ENCODE measurements at regions not wholly inside any gene's neighbourhood (a gene's known extent, or its start where the extent isn't known, plus 50 kb on each side); places are given as distances from the start of the nearest gene placed in this dataset.

DNA sequence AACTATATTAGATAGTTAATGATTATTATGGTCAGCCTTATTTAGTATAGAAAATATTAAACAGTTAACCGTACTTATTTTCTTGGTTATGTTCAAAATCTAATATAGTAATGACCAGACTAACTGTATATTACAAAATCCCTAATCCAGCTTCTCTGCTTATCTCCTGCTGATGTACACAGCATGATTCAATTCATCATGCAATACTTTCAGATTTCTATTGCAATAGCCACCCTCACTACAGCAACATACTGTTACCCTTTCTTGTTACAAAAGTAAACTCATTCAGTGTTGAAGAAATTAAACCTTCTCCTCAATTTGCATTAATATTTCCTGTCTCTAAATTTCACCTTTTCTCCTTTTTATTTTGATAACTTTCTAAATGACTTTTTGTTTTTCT lies 1375.0 kb upstream of the NUDT12 start:
- Histone ChIP-seq H3K27me3 (replicated peaks) (no peaks in the 10 kb centered on the region), H3K36me3 (replicated peaks) (no peaks in the 10 kb centered on the region), H3K27ac (no peak overlapping the region), H3K4me3 (ENCODE audit: low read depth, low read length) (no peak overlapping the region)
- in situ Hi-C loops (cut with HindIII; ENCODE audit: low pct_ligation_motif_present, low sequenced_read_pairs) = no loop called here
- TF ChIP-seq, protein P1, sequence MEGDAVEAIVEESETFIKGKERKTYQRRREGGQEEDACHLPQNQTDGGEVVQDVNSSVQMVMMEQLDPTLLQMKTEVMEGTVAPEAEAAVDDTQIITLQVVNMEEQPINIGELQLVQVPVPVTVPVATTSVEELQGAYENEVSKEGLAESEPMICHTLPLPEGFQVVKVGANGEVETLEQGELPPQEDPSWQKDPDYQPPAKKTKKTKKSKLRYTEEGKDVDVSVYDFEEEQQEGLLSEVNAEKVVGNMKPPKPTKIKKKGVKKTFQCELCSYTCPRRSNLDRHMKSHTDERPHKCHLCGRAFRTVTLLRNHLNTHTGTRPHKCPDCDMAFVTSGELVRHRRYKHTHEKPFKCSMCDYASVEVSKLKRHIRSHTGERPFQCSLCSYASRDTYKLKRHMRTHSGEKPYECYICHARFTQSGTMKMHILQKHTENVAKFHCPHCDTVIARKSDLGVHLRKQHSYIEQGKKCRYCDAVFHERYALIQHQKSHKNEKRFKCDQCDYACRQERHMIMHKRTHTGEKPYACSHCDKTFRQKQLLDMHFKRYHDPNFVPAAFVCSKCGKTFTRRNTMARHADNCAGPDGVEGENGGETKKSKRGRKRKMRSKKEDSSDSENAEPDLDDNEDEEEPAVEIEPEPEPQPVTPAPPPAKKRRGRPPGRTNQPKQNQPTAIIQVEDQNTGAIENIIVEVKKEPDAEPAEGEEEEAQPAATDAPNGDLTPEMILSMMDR (IDR thresholded peaks at IDR 0.05; ENCODE audit: low read depth, low read length, missing control alignments) = no peak
- DNase-seq = no peak

DNA sequence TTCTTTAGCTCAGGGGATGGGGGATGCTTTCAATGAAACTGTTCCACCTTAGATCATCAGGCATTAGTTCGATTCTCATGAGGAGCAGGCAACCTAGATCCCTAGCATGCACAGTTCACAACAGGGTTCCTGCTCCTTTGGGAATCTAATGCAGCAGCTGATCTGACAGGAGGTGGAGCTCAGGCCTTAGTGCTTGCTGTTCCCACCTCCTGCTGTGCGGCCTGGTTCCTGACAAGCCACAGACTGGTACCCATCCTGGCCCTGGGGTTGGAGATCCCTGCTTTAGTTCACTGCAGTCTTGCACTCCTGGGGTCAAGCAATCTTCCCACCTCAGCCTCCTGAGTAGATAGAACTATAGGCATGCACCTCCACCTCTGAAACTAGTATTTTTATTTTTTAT lies 1369.8 kb upstream of the NUDT12 start:
- no peak overlapping the region for H3K27ac ChIP-seq
- H3K27me3 ChIP-seq (replicated peaks) = no peaks in the 10 kb centered on the region
- no peak for DNase-seq
- TF ChIP-seq, protein P1 (IDR thresholded peaks at IDR 0.05; ENCODE audit: low read depth, low read length, missing control alignments) = no peak
- in situ Hi-C loops (cut with HindIII; ENCODE audit: low pct_ligation_motif_present, low sequenced_read_pairs) = no loop called here
- H3K36me3 ChIP-seq (replicated peaks) = no peaks in the 10 kb centered on the region
- H3K4me3 ChIP-seq (ENCODE audit: low read depth, low read length) = no peak overlapping the region

DNA sequence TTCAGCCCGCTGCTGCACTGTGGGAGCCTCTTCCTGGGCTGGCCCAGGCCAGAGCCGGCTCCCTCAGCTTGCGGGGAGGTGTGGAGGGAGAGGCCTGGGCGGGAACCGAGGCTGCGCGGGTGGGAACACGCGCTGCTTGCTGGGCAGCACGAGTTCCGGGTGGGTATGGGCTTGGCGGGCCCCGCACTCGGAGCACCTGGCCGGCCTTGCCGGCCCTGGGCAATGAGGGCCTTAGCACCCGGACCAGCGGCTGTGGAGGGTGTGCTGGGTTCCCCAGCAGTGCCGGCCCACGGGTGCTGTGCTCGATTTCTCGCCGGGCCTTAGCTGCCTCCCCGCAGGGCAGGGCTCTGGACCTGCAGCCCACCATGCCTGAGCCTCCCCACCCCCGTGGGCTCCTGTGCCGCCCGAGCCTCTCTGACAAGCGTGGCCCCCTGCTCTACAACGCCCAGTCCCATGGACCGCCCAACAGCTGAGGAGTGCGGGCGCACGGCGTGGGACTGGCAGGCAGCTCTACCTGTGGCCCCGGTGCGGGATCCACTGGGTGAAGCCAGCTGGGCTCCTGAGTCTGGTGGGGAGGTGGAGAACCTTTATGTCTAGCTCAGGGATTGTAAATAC lies 1366.4 kb upstream of the NUDT12 start:
- no peak overlapping the region for H3K4me3 ChIP-seq (ENCODE audit: low read depth, low read length)
- DNase-seq = no peak
- no peaks in the 10 kb centered on the region for H3K27me3 ChIP-seq (replicated peaks)
- TF ChIP-seq, protein P1 (IDR thresholded peaks at IDR 0.05; ENCODE audit: low read depth, low read length, missing control alignments) = no peak
- H3K27ac ChIP-seq = no peak overlapping the region
- H3K36me3 ChIP-seq (replicated peaks) = no peaks in the 10 kb centered on the region
- in situ Hi-C loops (cut with HindIII; ENCODE audit: low pct_ligation_motif_present, low sequenced_read_pairs) = no loop called here

DNA sequence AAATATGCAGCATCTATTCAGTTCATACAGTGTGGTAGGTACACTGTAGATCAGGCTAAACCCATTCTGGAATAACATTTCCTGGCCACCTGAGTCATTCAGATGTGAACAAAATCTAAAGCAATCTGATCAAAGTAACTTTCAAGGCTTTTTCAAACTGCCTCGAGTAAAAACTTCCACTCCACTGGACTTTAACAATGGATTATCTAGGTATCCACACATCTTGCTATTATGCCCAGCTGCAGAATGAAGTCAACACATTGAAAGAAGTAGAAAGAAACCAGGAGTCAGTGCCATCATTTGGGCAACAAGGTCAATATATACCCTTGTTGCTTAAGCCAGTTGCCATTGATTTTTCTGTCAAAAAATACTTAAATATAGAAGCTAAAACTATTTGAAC lies 1352.6 kb upstream of the NUDT12 start:
- in situ Hi-C loops (cut with HindIII; ENCODE audit: low pct_ligation_motif_present, low sequenced_read_pairs) = no loop called here

DNA sequence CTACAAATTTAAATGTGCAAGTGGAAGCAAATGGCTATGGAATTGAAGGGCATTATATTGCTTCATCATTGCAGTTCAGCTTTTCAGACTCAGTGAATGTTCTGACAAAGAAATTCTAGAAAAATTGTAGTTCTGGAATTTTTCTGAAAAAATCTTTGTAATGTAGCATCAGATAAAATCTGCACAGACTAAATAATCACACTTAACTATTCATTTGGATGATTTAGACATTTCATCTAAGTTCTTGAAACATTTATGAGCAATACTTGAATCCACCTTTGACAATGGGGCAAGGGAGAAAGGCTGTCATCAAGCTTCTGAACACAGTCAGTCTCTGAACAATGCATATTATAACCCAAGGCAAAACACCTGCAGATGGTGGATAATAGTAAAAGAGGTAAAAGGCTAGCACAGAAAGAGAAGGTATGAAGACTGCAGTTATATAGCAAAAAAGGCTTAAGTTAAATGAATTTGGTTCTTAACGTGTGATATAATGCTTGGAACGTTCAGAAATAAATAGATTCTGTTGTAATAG lies 1352.0 kb upstream of the NUDT12 start:
- TF ChIP-seq, protein P1 (IDR thresholded peaks at IDR 0.05; ENCODE audit: low read depth, low read length, missing control alignments) = no peak
- H3K27me3 ChIP-seq (replicated peaks) = no peaks in the 10 kb centered on the region
- in situ Hi-C loops (cut with HindIII; ENCODE audit: low pct_ligation_motif_present, low sequenced_read_pairs) = no loop called here
- no peak overlapping the region for H3K4me3 ChIP-seq (ENCODE audit: low read depth, low read length)
- H3K36me3 ChIP-seq (replicated peaks) = no peaks in the 10 kb centered on the region
- no peak overlapping the region for H3K27ac ChIP-seq
- no peak for DNase-seq

More for the DNA sequence above, 1352.6 kb upstream of the NUDT12 start:
- Histone ChIP-seq H3K27me3 (replicated peaks) (no peaks in the 10 kb centered on the region), H3K27ac (no peak overlapping the region), H3K4me3 (ENCODE audit: low read depth, low read length) (no peak overlapping the region), H3K36me3 (replicated peaks) (no peaks in the 10 kb centered on the region)
- TF ChIP-seq, protein P1 (IDR thresholded peaks at IDR 0.05; ENCODE audit: low read depth, low read length, missing control alignments) = no peak
- no peak for DNase-seq

DNA sequence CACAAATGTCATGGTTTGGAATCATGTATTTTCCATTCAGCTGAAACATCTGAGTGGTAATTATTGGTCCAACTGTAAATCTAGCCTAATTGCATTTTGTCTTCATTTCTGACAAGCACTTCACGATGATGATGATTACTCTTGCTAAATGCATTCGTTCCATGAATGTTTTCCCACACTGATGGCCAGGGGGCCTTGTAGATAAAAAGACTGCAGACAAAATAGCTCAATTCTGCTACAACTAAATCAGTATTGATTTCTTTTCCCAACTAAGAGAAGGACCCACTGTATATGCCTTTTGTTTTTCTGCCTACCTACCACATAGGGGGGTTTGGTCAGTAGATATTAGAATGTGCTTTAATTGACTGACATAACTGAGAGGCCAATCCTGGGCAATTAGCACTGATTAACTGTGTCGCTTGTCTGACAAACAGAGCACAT lies 1351.3 kb upstream of the NUDT12 start:
- Histone ChIP-seq H3K36me3 (replicated peaks) (no peaks in the 10 kb centered on the region), H3K27me3 (replicated peaks) (no peaks in the 10 kb centered on the region), H3K27ac (no peak overlapping the region), H3K4me3 (ENCODE audit: low read depth, low read length) (no peak overlapping the region)
- in situ Hi-C loops (cut with HindIII; ENCODE audit: low pct_ligation_motif_present, low sequenced_read_pairs) = no loop called here
- TF ChIP-seq, protein P1 (IDR thresholded peaks at IDR 0.05; ENCODE audit: low read depth, low read length, missing control alignments) = no peak
- DNase-seq = no peak
